GM12875 (cell line): ENCODE measurements at regions not wholly inside any gene's neighbourhood (a gene's known extent, or its start where the extent isn't known, plus 50 kb on each side); places are given as distances from the start of the nearest gene placed in this dataset.
A peak's percentile ranks its signal among the peaks of the same experiment; 100 is the strongest.

Source experiments
- H3K4me3 ChIP-seq: one replicate; pipeline ENCODE4 v1.5.1; 2011; ENCODE audit warnings: low read depth, low read length, control low read depth
- TF ChIP-seq, protein P1 (sequence below): IDR thresholded peaks from 2 replicates; pipeline ENCODE4 v1.5.1; 2011; ENCODE audit warnings: low read depth, mild to moderate bottlenecking, control low read depth, inconsistent platforms, low read length, moderate library complexity, borderline replicate concordance; ENCODE audit not compliant: insufficient read depth

DNA sequence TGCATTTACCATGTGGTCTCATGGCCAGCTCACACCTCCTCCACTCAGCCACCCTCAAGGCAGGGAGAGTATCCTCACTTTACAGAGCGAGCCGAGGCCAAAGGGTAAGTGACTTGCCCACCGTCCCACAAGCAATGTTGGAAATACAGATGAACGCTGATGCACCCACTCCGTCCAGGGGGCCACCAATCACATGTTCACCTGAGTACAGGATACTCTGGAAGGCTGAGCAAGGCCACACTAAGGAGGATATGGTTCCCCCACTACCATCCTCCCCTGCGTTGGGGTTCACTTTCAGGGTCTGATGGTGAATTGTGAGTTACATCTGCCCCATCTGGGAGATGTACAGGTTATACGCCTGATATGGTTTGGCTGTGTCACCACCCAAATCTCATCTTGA, 128.8 kb downstream of the ATPSCKMT start:
- no peak overlapping the region for H3K4me3 ChIP-seq
- TF ChIP-seq, protein P1, sequence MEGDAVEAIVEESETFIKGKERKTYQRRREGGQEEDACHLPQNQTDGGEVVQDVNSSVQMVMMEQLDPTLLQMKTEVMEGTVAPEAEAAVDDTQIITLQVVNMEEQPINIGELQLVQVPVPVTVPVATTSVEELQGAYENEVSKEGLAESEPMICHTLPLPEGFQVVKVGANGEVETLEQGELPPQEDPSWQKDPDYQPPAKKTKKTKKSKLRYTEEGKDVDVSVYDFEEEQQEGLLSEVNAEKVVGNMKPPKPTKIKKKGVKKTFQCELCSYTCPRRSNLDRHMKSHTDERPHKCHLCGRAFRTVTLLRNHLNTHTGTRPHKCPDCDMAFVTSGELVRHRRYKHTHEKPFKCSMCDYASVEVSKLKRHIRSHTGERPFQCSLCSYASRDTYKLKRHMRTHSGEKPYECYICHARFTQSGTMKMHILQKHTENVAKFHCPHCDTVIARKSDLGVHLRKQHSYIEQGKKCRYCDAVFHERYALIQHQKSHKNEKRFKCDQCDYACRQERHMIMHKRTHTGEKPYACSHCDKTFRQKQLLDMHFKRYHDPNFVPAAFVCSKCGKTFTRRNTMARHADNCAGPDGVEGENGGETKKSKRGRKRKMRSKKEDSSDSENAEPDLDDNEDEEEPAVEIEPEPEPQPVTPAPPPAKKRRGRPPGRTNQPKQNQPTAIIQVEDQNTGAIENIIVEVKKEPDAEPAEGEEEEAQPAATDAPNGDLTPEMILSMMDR: no peak

DNA sequence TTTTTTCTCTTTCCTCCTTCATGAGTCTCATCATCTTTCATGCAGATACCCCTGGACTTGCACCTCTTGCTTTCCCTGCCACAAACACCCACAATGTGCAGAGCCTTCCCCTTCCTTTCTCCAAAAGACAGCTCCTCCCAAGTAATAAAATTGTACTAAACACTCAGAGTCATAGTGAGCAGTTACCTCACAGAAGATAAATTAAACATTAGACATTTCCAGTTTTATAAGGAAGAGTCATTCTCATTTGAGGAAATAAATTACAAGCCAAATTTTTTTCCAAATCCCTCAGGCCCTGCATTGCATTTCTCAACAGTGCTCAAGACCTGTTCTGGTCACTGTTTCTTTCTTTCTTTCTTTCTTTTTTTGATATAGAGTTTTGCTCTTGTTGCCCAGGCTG, 131.5 kb downstream of the ATPSCKMT start:
- TF ChIP-seq, protein P1: no peak
- no peak overlapping the region for H3K4me3 ChIP-seq

DNA sequence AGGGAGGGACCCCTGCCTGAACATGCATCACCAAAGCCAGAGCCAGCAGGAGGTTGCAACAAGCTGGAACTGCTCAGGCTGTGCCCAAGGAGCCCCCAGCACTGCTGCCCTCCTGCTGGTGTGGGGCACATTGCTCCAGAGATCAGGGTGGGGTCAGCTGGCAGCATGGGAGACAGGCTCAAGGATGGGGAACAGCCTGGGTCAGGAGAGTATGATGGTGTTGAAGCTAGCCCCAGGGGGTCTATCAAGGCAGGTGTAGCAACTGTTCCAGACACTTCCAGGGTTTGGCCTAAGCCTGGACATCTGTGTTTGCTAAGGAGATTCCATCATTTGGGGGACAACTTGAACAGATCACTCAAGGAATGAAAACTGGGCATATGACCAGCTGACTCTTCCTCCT, 133.1 kb downstream of the ATPSCKMT start:
- H3K4me3 ChIP-seq: no peak overlapping the region
- TF ChIP-seq, protein P1: no peak

DNA sequence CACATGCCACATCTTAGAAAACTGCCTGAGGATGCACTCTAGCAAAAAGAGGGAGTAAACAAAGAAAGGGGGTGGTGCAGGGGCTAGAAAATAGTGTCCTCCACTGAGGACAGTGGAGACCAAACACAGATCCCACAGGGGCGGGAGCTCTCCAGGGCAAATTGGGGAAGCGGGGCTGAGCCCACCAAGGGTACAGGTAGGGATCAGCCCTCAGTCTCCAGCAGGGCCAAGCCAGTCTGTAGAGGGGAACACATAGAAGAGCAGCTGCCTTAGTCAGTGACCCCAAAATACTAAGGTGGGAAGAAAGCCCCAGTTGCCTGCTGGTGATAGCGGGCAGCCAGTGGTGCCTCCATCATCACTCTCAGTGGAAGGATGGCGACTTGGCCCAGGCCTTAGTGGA, 134.0 kb downstream of the ATPSCKMT start:
- TF ChIP-seq, protein P1: no peak
- no peak overlapping the region for H3K4me3 ChIP-seq

DNA sequence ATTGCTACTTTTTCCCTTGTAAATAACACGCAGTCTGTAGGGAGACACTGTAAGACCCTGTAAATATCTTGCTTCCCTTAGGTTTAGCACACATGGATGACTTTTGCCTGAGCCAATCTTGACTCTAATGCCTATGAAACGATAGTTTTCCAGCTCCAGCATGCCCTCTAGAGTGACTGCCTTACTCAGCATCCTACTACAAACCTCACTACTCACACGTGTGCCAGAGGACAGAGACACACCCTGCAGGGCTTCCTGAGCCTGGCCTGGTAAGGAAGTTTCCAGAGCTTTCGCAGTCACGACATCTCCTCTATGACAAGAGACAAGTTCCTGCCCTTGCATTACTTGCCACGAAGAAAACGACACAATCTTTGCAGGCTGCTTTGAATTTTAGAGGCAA, 138.1 kb downstream of the ATPSCKMT start:
- H3K4me3 ChIP-seq: no peak overlapping the region
- TF ChIP-seq, protein P1: peak; percentile 35; the same call in 1 of the 2 replicates

DNA sequence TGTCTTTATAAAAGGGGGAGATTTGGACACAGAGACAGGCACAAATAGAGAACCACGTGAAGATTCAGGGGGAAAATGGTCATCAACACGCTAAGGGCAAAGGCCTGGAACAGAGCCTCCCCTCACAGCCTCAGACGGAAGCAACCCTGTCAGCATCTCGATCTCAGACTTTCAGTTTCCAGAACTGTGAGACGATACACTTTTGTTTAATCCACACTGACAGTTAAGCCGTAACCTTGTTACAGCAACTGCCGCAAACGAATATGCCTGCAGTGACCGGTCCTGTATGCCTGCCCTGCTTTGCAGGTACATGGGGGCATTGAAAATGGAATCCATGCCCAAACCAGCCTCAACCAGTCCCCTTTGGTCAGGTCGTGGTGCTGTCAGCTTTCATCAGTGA, 139.5 kb downstream of the ATPSCKMT start:
- H3K4me3 ChIP-seq: no peak overlapping the region
- TF ChIP-seq, protein P1: no peak

DNA sequence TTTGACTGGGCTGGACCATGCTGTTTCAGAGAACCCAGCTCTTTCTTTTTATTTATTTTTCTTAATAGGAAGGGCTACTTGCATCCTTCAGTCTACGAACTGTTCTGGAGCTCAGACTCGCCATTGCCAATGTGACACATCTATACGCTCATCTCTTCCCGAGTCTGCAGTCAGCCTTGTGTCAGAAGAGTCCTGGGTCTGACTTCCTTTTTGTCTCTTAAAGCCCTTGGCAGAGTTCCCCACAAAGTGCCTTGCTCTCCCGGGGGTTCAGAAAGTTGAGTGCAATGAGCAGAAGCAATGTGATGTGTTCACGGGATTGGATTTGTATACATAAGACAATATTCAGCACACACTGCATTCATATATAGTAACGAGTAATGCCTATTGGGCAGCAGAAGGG, 140.4 kb downstream of the ATPSCKMT start:
- TF ChIP-seq, protein P1: no peak
- H3K4me3 ChIP-seq: no peak overlapping the region
